Psoas muscle (tissue), 7 donors: ENCODE measurements at regions not wholly inside any gene's neighbourhood (a gene's known extent, or its start where the extent isn't known, plus 50 kb on each side); places are given as distances from the start of the nearest gene placed in this dataset.

Experiments used
- ATAC-seq, 4 donors: fragments of 200-7000 bp; cut with Tn5 transposase; one replicate each; pipeline ENCODE4 v1.9.1; 2020; ENCODE audit warnings: moderate library complexity in 3 of 4, mild to moderate bottlenecking in 2 of 4
- DNase-seq, 2 donors: peaks; one replicate each; pipeline ENCODE4 v3.0.0-alpha.2; 2020
- H3K27ac ChIP-seq: fragments of 200-600 bp; one replicate; pipeline ENCODE4 v1.8.0; 2022
- H3K27me3 ChIP-seq, 3 donors: fragments of 200-600 bp in 1 of 3; one replicate each; pipeline versions ENCODE4 v1.6.1 to v1.8.0; 2013 to 2022; ENCODE audit warnings: low read length in 2 of 3, mild to moderate bottlenecking in 2 of 3, moderate library complexity in 1 of 3; ENCODE audit not compliant: insufficient read depth in 3 of 3
- H3K36me3 ChIP-seq, 2 donors: fragments of 200-600 bp in 1 of 2; one replicate each; pipeline versions ENCODE4 v1.6.1 to v1.8.0; 2013 to 2022; ENCODE audit warnings: low read depth in 1 of 2, mild to moderate bottlenecking in 1 of 2, moderate library complexity in 1 of 2; ENCODE audit not compliant: insufficient read depth in 1 of 2
- H3K4me1 ChIP-seq: fragments of 200-600 bp; one replicate; pipeline ENCODE4 v1.8.0; 2022
- H3K4me3 ChIP-seq: fragments of 200-600 bp; one replicate; pipeline ENCODE4 v1.8.0; 2022; ENCODE audit warnings: mild to moderate bottlenecking
- H3K9me3 ChIP-seq: fragments of 200-600 bp; one replicate; pipeline ENCODE4 v1.8.0; 2022
- WGBS, 3 donors: extraction: QIAGEN DNeasy Blood & Tissue Kit; methylation state at CpG; one replicate each; pipeline versions ENCODE4 v1.1.6 to v1.1.7; 2013; 5-methylcytosine and 5-hydroxymethylcytosine counted together
- intact Hi-C, 2 donors: fragments of 100-400 bp; cut with DNase I; formaldehyde crosslinking; loops; one replicate each; pipeline versions ENCODE4 v1.11.0 to v1.14.2; 2022
- TF ChIP-seq, protein P1 (sequence below): fragments of 200-600 bp; IDR thresholded peaks from one replicate; pipeline ENCODE4 v1.8.0; 2022; ENCODE audit warnings: antibody characterized with exemption
- donor health status: healthy with polysubstance abuse.
- donor health status: DM: no; HTN: no; CAD: no; lungs with moderate emphysema.
- donor health status: Bipolar disorder and iron deficiency.
- donor health status: healthy.
- donor health status: DM: yes; HTN: yes; CAD: no.
- donor health status: DM: no; HTN: no; CAD: no.
- donor health status: DM: yes; HTN: yes; CAD: no.

GRCh38 chr20:53803492-53804155, 210.0 kb upstream of the ZNF217 start:
- ATAC-seq: no peak
- 70 to 92% (median 77%) methylated on average over 6 of the region's 6 CpGs for WGBS, 3 donors
- no peak for DNase-seq

DNA sequence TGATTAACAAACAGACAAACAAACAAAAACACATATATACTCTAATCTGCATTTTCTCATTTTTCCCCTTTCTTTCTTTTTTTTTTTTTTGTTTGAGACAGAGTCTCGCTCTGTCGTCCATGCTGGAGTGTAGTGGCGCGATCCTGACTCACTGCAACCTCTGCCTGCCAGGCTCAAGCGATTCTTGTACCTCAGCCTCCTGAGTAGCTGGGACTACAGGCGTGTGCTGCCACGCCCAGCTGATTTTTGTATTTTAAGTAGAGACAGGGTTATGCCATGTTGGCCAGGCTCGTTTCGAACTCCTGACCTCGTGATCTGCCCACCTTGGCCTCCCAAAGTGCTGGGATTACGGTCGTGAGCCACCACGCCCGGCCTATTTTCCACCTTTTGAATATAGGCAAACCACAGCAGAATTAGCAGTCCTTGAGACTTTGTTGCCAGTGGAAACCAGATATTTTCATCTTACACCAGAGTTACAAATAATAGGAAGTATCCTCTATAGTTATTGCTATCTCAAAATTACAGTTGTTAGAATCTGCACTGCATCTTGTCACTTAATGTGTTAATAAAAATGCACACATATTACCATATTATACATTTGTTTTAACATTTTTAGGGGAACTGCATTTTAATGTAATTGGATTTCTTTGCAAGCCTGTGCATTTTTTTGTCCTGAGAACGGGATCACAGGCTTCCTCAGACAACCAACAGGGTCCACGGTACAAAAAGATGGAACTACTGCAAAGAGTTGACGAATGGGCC, 208.2 kb upstream of the ZNF217 start:
- ATAC-seq: no peak
- Histone ChIP-seq H3K9me3 (no peaks in the 10 kb centered on the region), H3K4me1 (no peaks in the 10 kb centered on the region), H3K27me3 (no peaks in the 10 kb centered on the region), H3K27ac (no peak overlapping the region), H3K4me3 (no peak overlapping the region), H3K36me3 (no peaks in the 10 kb centered on the region)
- DNase-seq: no peak
- intact Hi-C loops: no loop called here
- TF ChIP-seq, protein P1, sequence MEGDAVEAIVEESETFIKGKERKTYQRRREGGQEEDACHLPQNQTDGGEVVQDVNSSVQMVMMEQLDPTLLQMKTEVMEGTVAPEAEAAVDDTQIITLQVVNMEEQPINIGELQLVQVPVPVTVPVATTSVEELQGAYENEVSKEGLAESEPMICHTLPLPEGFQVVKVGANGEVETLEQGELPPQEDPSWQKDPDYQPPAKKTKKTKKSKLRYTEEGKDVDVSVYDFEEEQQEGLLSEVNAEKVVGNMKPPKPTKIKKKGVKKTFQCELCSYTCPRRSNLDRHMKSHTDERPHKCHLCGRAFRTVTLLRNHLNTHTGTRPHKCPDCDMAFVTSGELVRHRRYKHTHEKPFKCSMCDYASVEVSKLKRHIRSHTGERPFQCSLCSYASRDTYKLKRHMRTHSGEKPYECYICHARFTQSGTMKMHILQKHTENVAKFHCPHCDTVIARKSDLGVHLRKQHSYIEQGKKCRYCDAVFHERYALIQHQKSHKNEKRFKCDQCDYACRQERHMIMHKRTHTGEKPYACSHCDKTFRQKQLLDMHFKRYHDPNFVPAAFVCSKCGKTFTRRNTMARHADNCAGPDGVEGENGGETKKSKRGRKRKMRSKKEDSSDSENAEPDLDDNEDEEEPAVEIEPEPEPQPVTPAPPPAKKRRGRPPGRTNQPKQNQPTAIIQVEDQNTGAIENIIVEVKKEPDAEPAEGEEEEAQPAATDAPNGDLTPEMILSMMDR: no peak
- 86 to 93% (median 87%) methylated on average over 17 of the region's 17 CpGs for WGBS, 3 donors

More at GRCh38 chr20:53803492-53804155, 210.0 kb upstream of the ZNF217 start:
- Histone ChIP-seq H3K4me3 (no peak overlapping the region), H3K27ac (no peak overlapping the region), H3K27me3 (no peaks in the 10 kb centered on the region), H3K9me3 (no peaks in the 10 kb centered on the region), H3K4me1 (no peaks in the 10 kb centered on the region), H3K36me3 (no peaks in the 10 kb centered on the region)
- TF ChIP-seq, protein P1: no peak
- intact Hi-C loops: no loop called here

DNA sequence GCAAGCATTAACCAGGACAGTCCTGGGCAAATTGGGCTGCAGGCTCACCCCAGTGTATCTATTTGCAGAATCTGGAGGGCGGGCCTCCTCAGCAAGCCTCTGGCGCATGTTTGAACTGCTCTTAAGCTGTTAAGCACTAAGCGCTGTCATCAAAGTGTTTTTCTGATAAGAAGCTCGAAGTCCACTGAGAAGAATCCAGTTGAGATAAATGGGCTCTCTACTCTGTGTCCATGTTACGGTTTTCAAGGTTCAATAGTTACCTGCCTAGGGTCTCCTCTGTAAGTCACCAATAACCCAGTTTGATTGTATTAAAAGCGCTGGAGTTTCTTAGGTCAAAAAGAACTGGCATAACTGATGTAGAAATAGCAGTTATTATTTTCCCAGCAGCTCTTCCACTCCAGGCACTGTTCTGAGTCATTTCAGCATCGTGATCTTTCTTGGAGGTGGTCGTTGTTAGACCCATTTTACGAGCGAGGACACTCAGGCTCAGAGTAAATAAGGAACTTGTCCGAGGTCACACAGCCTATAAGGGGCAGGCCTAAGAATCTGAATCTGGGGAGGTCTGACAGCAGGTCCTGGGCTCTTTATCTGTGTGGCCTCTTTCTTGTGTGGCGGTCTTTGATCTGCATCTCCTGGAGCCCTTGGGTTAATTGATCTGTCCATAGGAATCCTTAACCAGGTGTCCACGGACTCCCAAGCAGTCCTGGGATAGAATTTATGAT, 207.4 kb upstream of the ZNF217 start:
- no peak for ATAC-seq
- TF ChIP-seq, protein P1: no peak
- no peak for DNase-seq
- 88 to 91% (median 90%) methylated on average over 13 of the region's 13 CpGs for WGBS, 3 donors
- Histone ChIP-seq H3K27me3 (no peaks in the 10 kb centered on the region), H3K36me3 (no peaks in the 10 kb centered on the region), H3K4me3 (no peak overlapping the region), H3K27ac (no peak overlapping the region), H3K4me1 (no peaks in the 10 kb centered on the region), H3K9me3 (no peaks in the 10 kb centered on the region)
- intact Hi-C loops: no loop called here

GRCh38 chr20:53800418-53800817, 206.8 kb upstream of the ZNF217 start:
- H3K4me1 ChIP-seq: no peaks in the 10 kb centered on the region
- TF ChIP-seq, protein P1: no peak
- no peak for ATAC-seq
- H3K9me3 ChIP-seq: no peaks in the 10 kb centered on the region
- no peak overlapping the region for H3K4me3 ChIP-seq
- H3K27ac ChIP-seq: no peak overlapping the region
- no peaks in the 10 kb centered on the region for H3K36me3 ChIP-seq
- no peak for DNase-seq
- intact Hi-C loops: no loop called here
- H3K27me3 ChIP-seq: no peaks in the 10 kb centered on the region
- 89 to 97% (median 93%) methylated on average over 1 of the region's 1 CpG for WGBS, 3 donors
